GM19023 (cell line): ENCODE measurements at regions not wholly inside any gene's neighbourhood (a gene's known extent, or its start where the extent isn't known, plus 50 kb on each side); places are given as distances from the start of the nearest gene placed in this dataset.

Experiments
- ATAC-seq: cut with Tn5 transposase; IDR thresholded peaks from one replicate; pipeline ENCODE4 v1.9.1; 2021; ENCODE audit warnings: mild to moderate bottlenecking, moderate library complexity; ENCODE audit not compliant: unreplicated experiment

DNA sequence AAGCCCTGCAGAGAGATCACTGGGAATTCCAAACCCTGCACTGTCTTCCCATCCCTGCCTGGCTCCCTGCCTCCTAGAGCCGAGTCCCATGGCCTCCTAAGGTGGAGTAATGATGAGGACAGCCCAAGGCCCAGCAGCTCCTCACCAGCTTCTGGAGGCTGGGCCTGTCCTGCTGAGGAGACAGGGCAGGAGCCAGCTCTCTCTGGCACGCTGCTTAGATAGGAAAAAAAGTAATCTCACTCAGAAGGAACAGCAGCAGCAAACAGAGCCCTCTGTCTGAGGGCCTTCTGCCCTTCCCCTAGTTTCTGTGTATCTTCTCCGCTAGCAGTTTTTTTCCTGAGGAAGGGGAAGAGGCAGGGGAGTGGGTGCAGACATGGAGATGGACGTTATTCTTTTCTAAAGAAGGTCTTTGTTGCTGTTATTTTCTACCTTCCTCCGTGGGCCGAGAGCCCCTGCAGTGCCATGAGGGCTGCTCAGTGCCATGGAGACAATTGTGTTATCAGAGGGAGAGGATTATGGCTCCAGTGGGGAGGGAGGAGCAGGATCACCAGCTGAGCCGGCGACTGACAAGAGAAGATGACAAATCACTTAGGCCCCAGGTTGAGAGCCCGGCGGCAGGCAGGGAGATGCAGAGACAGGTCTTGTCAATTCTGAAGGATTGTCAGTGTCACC is 315.3 kb downstream of the BUD13 start:
- ATAC-seq: no peak

DNA sequence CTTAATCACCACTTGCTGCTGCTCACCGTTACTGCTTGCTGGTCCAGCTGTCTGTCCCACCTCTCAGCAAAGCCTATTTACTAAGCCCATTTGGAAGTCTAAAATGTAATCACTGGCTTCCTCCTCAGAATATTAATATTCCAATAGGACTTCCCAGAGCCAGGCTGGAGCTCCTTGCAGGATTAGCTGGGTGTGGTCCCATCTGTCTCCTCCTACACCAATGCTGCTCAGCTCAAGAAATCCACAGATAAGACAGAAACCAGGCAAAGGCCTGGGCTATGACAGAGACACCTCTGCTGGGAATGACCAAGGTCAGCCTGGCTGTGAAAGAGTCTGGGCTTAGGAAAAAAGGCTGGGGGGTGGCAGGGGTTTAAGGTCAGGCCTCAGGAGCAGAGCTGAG is 317.8 kb downstream of the BUD13 start:
- ATAC-seq: no peak

DNA sequence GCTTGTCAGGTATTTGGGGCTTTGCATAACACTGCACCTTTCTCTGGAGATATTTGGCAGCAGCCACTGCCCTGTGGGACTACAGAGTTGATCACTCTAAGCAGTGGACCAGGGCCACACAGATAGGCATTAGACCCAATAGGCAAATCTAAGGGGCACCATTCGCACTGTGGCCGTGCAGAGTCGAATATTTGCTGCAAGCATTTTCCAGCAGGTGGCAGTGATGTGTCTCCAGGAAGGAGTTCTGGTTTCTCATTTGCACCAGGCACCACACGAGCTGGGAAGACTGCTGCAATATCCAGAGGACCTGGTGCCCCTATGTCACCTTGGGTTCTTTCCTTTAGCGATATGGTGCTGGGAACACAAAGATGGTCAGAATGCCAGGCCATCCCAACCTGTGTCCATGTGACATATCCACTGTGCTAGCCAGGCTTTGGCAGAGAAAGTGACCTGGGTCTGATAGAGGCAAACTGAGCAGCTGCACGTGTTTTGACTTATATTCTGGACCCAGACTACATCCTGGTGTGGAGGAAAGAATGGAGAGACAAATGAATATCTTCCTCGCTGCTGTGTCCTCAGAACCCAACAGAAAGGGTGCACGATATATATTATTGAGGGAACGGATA is 318.7 kb downstream of the BUD13 start:
- ATAC-seq: no peak

DNA sequence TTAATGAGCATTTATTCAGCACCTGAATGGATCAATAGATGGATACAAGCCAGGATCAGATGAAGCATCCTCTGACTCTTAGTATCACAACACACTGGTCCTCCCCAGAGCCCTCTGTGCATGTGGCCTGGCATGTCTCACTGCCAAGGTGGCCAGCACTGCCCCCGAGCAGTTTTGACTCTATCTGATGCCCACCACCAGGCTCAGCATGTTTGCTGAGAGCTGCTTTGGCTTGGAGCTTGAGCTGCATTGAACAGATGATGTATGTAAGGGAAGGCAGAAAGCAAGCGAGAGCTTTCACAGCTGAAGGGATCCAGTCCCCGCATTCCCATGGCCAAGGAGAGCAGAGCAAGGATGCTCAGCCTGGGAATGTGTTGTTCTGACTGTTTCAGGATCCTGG is 320.3 kb downstream of the BUD13 start:
- no peak for ATAC-seq

DNA sequence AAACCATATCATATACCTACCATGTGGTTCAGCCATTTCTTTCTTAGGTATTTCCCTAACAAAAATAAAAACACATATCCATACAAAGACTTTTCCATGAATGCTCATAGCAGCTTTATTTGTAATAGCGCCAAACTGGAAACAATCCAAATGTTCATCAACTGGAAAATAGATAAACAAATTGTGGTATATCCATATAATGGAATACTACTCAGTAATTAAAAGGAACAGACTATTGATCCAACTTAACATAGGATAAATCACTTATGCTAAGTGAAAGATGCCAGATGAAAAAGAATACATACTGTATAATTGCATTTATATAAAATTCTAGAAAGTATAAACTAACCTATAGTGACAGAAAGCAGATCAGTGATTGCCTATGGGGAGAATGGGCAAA is 323.3 kb downstream of the BUD13 start:
- ATAC-seq: no peak

DNA sequence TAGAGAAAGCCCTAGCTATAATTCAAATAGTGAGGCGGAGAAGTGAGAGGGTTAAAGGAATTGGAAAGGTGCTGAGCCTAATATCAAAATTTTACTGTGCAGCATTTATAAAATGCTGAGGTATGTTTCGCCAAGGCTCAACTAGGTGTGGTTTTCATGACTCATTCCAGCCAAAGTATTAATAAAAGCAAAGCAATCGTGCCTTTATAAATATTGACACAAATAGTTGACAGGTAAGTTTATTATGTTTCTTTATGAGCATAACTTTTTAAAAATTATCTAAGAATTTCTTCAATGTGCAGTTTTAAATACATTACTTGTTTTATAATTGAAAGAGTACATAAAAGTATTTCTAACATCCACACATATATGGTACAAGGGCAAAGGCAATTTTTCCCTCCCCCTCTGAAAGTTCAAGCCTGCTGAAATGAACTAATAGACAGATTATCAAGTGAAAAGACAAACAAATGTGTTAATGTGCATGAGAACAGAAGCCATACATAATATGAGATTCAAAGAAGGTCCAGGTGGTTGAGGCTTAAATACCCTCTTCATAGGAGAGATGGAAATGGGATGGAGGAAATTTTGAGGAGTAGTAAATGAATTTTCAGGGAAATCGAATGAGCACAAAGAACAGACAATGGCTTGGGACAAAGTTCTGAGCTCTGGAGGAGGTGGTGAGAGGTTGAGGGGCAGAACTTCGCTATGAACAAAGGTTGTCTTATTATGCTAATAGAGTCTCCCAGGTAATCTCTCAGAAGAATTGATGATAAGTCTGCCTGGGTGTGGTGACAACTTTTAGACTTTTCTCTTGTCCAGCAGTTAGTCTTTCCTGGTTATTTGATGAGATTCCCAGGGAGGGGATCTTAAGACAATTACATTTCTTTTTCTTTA is 326.5 kb downstream of the BUD13 start:
- no peak for ATAC-seq

DNA sequence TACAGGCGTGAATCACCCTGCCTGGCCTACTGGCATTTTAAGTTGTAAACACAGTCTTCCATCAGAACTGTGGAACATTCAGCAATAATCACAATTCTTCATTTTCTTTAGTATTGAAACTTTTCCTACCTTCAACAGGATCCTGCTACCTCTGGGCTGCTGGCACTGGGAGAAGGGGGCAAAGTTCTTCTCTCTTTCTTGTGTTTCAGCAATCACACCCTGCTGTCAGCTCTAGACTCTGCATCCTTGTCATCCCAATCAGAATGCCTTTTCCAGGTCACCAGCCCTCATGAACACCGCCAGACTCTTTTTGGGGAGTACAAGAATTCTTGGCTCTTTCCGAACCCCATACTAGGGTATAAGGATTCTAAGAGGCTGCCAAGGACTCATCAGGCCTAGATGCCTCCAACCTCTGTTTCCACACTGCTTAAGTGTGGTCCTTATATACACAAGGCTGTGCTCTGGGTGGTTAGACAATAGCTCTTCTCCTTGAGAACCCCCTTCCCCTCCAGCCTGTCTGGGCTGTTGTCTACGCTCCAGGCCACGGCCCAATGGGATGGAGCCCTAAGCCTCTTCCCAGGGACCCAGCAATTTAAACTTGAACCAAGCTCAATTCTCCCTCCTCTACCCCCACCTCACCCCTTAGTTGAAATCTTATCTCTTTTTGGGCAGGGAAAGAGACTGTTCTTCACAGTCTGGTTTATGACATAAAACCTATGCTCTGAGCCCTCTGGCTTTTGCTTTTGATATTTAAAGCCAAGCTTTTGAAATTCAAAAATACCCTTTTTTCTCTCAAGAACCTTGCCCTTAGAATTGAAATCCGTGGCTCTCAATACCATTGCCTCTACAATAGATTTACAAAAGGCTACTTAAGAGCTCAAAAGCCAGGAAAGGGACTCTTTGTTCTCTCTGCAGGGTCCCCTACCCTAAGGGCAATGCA is 327.4 kb downstream of the BUD13 start:
- no peak for ATAC-seq

DNA sequence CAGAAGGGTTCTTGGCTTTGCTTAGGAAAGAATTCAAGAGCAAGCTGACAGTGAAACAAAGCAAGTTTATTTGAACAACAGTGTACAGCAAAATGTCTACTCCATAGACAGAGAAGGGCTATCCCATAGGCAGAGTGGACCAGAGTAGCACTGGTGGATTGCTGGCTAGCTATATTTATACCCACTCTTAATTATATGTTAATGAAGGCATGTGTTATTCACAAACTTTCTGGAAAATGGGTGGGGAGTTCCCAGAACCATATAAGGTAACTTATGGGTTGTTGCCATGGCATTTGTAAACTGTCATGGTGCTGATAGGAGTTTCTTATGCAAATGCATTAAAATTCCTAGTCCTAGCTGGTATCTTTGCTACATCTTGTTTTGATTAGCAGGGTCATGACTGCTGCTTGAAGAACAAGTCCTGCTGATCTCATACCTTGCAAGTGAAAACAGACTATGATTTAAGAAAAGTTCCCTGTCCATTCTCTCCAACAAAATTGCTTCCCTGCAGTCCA is 330.5 kb downstream of the BUD13 start:
- ATAC-seq: no peak

DNA sequence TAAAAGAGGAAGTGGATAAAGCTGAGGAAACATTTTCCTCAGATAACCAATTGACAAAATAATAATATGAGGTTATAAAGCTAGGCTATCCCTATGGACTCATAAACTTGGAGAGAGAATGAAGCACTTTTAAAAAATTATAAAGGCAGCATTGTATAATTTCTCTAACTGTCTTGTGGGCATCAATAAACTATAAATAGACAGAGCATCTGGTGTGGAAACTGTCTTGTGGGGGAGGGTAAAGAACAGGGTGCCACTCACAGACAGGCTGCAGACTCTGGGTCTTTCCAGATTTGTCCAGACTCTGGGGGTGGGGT is 333.5 kb downstream of the BUD13 start:
- ATAC-seq: no peak

DNA sequence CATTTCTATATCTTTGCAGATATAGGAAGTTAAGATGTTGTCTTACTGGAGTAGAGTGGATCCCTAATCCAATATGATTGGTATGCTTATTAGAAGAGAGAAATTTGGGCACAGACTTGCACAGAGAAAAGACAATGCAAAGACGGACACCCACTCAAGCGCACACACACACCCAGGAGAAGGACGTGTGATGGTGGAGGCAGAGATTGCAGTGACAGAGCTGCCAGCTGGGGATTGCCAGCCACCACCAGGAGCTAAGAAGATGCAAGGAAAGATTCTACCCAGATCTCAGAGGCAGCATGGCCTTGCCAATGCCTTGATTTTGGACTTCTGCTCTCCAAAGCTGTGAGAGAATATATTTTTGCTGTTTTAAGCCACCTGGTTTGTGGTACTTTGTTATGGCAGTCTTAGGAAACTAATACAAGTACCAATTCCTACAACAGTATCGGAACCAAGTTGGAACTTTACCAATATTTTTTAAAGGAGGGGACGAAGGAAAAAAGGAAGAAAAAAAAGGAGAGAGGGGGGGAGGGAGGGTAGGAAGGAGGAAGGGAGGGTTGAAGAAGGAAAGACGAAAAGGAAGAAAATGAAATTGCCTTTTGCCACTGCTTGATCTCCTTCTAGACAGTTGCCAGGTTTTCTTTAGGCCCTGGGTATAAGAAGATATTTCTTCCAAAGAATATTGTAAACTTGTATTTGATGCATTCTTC is 334.0 kb downstream of the BUD13 start:
- no peak for ATAC-seq

DNA sequence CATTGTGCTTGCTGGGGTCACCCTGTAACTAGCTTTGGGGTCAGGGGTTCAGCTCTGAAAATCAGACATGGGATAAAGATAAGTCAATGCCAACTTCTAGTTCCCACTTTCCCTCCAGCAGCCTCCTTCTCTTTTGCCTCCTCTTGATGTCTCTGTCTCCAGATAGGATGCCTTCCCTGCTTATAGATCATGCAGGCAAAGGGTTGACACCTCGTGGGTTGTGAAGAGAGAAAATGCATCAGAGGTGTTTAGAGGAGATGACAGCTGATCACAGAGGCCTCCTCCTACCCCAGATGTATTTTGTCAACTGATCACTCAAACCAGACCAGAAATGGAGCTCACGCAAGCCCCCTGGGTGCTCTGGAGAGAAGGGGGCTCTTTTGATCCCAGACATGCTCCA is 337.8 kb downstream of the BUD13 start:
- no peak for ATAC-seq

DNA sequence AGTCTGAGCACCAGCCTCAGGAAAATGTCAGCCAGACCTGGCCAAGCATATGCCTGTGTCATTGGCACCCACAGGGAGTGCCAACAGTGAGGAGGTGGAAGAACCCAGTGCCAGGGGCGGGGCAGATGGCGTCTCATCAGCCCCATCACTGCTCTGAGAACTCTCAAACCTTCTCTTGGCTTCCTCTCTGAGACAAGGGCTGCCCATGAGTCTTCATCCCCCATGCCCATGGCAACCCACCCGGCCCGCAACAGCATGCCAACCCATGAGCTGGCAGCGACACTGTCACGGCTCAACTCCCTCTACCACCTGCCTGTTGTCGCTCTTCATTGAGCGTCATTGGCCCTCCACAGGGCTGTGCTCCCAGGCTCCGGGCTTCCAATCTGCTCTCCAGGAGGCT is 340.5 kb downstream of the BUD13 start:
- no peak for ATAC-seq

DNA sequence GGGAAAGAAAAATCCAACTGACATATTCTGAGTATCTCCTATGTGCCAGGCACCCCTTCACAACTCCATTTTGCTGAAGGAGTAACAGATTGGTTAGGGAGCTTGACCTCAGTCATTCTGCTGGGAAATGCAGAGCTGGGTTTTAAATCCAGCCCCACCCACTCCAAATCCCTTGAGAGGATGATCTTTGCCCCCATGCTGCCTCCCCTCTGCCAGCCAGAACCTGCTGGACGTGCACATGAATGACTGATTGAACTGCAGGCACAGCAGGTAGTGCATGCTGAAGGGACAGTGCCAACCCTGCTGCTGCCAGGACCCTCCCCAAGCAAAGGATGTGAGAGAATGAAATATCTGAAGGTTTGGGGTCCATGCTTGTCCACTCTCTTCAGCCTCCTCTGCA is 340.9 kb downstream of the BUD13 start:
- no peak for ATAC-seq

DNA sequence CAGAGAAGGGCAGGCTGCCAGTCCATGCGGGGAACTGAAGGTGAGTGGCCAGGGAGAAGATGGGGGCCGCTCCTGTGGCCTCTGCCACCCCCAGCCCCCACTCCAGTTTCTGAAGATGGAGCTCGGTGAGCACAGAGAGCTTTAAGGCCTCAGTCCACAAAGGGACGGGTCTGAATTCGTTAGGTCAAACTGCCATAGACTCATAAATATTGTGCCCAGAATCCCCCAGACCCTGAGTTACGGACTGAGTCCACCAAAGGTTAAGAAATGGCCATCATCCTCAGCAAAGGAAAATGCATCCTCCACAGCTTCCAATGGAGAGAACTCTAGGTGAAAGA is 344.2 kb downstream of the BUD13 start:
- no peak for ATAC-seq

DNA sequence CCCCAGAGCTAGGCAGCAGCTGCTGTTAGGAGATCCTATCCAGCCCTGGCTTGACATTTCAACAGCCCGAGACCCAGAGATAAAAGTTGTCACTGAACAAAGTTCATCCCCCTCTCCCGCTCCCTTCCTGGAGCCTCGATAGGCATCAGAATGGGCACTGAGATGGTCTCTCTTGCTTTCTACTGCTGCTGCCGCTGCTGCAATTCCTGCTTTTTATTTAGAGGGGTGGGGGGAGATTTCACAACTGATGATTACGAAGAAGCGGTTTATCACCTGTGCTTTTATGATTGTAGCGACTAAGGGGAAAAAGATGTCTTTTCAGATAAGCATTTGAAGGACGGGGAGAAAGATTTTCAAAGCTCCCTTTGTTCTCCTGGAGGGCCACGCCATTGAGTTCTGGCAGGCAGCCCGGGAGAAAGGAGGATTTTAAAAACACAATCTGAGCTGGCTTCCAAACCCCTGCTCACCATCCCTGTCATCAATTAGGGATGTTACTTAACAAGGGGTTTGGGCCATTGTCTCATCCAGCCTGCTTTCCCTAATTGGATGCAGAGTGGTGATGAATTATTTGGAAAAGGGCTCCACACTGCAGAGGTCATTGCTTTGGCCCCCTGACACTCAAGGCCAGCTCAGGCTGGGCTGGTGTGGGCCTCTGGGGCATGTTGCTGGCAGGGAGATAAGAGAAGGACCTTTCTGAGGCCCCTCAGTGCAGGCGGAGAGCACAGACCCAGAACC is 344.7 kb downstream of the BUD13 start:
- no peak for ATAC-seq

DNA sequence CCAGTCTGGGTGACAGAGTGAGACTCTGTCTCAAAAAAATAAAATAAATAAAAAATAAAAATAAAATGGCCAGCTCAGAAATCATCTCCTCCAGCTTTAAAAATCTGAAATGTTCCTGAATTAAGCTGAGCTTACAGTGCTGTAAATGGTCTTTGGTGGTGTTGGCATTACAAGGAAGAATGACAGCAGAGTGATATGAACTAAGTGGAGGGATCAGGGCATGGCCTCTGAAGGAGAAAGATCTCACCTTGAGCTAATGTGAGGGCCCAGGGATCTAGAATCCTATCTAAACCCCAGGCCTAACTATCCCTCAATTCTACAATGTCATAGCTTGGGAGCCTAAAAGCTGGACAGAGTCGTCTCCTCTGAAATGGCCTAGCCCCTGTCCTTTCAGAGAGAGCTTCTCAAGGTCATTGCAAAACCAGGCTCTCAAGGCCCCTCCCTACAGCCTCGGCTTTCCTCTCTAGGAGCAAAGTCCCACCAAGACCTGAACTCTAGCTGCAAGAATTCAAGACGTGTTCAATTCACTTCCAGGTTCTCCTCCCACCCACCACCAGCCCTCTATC is 345.4 kb downstream of the BUD13 start:
- ATAC-seq: no peak

DNA sequence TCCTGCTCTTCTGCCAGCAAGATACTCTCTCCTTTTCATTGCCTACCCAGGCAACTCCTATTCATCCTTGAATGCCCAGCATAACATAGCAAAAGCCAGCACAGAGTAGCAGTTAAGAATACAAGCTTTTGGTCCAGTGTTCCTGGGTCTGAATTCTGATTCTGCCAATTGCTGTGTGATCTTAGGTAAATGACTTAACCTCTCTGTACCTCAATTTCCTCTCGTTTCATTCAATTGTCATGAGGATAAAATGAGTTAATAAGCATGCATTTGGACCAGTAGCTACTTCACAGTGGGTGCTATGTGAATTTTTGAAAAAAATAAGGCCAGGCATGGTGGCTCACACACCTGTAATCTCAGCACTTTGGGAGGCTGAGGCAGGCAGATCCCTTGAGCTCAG is 346.0 kb downstream of the BUD13 start:
- no peak for ATAC-seq

DNA sequence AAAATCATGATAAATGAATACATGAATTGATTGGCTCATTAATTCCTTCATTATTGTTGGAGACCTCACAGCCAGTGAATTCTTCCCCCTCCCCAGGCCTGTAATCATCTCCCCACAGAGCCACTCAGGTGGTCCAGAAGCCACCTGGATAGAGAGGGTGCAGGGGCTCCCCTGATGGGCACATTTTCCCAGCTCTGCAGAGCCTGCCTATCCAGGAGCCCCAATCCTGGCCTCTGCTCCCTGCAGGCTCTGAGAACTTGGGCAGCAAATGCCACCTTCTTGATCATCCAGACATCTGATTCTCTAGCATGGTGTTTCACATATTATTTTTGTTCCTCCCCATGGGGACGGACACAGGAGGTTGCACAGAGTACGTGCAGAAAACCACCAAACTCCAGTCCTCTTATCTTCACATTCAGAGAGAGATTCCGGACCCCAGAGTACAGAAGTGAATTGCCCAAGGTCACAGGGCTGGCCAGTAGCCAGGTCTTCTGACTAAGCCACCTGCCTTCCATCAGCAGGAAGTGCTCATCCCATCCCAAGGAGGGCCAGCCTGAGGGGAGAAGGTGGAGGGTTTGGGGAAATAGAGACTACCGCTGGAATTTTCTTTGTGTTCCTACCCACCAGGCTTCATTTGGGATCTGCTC is 348.0 kb downstream of the BUD13 start:
- ATAC-seq: no peak
